ENCODE measurements at regions not wholly inside any gene's neighbourhood (a gene's known extent, or its start where the extent isn't known, plus 50 kb on each side); places are given as distances from the start of the nearest gene placed in this dataset.

DNA sequence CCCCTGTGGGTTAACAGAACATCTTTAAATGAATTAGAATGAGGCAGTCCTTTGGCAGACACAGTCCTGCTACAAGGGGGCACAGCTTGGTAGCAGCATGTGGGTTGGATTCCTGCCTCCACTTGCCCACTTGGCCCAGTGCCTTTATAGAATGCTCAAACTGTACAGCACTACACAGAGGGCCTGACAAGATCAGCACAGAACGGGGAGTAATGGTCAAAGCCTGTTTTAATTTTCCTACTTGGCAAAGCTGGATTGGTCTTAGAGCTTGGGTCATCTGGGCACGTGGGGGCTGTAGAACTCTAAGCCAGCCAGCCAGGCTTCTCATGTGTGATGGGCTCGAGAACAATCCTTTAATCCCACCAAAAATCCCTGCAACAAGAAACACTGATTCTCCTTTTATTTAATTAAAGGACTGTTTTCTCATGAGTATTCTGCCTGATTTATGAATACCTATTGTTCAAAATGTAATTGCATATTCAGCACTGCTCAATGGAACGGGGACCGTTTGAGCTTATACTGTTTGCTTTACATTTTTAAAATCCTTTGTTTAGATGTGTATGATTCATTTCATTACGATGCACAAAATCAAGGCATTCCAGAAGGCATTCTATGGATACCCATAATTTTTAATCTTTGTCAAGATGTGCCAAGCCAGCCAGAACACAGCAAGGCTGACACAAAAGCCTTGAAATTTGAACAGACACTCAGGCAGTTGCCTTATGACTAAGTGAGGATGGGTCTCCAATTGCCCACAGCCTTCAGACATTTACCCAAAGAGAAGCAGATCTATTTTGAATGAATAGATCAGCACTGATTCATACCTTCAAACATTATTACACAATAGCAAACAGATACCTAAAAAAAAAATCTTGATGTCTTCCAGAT lies 249.3 kb upstream of the TGFBR2 start:
- DNase-seq (ENCODE audit: low read depth): no peak

DNA sequence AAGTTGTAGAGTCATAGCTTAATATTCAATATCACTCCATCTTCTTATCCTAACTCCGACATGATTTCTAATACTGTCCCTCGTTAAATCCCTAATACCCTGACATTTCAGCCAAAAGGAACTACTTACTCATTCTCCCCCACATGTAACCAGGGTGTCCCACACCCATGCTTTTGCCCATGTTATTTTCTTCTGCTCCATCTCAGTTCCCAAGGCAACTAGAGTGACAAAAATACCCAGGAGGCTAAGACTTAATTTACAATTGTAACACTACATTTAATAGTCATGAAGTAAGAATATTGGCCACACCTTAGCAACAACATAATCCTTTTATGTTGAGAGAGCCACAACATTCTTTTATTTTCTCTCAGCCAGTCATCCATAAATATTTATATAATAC lies 248.5 kb upstream of the TGFBR2 start:
- no peak for DNase-seq (ENCODE audit: low read depth)

DNA sequence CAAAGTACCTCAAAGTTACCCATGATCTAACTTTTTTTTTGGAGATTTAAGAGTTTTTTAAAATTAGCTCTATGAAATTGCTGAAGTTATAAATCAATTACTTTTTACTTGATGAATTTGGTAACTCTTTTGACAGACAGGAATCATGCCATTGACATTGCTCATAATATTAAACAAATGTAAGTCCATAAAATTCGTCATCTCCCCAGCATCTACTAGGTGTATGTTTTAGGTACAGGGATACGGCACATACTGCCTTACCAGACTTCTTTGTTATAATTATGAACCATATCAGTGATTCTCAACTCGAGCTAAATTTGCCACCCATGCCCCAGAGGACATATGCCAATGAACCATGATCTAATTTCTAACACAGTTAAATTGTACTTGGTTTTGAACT lies 247.5 kb upstream of the TGFBR2 start:
- no peak for DNase-seq (ENCODE audit: low read depth)

DNA sequence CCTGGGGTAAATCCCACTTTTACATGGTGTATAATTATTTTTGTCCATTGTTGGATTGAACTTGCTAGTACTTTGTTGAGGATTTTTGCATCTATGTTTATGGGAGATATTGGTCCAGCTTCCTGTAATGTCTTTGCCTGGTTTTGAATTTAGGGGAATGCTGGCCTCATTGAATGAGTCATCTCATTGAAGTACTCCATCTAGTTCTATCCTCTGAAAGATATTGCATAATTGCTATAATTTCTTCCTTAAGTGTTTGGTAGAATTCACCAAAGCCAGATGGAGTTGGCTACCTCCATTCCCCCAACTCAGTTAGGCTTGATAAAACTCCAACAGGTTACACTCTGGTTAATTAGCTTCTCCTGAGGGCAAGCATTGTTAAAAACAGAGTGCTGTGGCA lies 237.4 kb upstream of the TGFBR2 start:
- no peak for DNase-seq (ENCODE audit: low read depth)

DNA sequence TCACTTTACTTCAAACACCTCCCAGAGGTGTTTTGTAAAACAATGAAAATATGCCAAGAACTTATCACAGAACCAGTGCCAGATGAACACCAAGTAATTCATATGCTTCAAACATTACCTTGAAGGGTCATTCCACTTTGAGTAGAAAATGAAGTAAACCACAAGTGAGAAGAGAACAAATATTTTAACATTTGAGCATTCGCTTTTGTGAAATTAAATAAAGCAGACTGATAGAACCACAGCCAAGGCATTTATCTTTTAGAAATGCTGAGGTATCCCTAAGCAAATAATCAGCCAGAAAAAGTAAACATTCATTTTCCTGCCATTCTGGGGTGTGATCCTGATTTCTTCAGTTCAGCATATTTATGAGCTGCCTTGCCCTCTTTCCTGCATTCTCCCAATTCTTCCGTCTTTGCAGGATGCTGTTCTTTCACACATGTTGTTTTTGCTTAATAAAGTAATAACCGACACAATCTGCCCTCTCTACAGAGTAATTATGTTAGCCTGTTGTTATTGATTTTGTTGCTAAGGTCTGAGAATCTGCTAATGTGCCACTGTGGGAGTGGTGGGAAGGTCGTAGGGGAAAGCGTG lies 235.6 kb upstream of the TGFBR2 start:
- no peak for DNase-seq (ENCODE audit: low read depth)

DNA sequence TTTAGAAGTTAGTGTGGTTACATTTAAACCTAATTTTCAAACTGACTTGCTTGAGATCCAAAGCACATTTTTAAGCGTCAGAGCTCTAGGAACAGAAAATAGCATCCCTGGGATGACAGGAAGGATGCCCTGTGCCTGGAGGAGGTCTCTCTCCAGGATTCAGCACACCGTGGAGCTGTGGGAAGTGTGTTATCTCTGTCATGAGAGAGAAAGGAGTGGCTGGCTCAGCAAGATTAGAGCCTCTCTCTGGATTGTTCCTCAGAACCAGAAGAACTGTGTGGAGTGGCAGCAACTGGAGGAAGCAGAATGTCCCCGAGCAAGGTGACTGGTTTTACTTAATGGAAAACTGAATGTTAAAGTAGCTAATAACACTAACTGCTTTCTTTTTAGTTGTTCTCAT lies 233.6 kb upstream of the TGFBR2 start:
- no peak for DNase-seq (ENCODE audit: low read depth)

DNA sequence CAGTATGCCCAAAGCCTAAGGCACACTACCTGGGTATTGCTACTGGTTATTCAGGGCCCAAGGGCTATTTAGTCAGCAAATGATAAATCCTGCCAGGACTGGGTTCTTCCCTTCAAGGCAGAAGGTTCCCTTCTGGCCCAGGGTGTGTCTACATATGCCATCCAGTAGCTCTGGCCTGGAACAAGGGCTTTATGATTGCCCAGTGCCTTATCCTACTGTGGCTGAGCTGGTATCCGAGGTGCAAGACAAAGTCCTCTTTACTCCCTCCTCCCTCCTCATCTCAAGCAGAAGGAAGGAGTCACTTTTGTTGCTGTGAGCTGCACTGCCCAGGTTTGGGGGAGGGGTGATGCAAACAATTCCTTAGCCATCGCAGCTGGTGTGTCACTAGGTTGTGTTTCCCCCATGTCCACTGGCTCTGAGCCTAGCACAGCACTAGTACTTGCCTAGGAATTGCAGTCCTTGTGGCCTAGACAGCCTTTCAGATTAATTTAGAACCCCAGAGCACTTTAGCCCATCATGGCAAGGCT lies 221.8 kb upstream of the TGFBR2 start:
- no peak for DNase-seq (ENCODE audit: low read depth)

- no peak for DNase-seq (ENCODE audit: low read depth)
Measured at GRCh38 chr3:30393079-30393478, 213.3 kb upstream of the TGFBR2 start.

- DNase-seq (ENCODE audit: low read depth): no peak
Measured at GRCh38 chr3:30397030-30397429, 209.4 kb upstream of the TGFBR2 start.

DNA sequence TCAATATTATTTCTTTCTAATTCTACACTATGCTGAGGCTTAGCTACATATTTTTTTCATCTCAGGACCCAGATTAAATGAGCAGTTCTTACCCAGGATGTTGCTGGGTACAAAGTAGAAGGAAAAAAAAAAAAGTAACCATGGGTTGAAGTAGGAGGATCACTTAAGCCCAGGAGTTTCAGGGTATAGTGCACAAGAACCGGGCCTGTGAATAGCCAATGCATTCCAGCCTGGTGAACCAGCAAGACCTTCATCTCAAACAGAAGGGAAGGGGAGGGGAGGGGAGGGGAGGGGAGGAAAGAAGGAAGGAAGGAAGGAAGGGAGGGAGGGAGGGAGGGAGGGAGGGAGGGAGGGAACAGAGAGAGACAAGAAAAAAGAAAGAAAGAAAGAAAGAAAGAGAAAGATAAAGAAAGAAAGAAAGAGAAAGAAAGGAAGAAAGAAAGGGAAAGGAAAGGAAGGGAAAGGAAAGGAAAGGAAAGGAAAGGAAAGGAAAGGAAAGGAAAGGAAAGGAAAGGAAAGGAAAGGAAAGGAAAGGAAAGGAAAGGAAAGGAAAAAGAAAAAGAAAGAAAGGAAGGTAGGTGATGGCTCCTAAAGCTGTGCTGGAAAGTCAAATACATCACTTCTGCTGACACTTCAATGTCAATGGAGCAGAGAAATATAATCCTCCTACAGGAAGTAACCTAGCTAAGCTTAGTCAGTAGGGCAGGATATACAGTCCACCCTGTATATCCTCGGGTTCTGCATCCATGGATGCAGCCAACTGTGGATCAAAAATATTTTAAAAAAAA lies 206.8 kb upstream of the TGFBR2 start:
- no peak for DNase-seq (ENCODE audit: low read depth)

DNA sequence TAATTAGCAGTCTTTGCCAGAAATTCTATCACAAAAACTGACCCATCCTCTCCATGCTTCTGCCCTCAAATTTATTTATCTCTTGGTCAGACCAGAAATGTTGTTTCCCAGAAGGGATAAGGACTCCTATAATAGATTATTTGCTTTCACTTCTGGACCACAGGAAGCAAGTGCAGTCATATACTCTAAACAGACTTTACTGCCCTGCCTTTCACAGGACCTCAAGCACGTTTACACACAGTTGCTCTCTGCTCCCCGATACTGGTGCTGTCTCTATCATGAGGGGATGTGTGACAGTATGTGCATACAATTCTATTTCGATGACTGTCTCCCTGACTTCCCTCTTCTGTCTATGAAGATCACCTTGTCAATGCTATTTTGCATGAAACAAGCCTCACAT lies 205.5 kb upstream of the TGFBR2 start:
- no peak for DNase-seq (ENCODE audit: low read depth)

GRCh38 chr3:30401971-30402370 lies 204.4 kb upstream of the TGFBR2 start:
- DNase-seq (ENCODE audit: low read depth): no peak

- DNase-seq (ENCODE audit: low read depth): no peak
Measured at GRCh38 chr3:30407651-30408050, 198.8 kb upstream of the TGFBR2 start.

DNA sequence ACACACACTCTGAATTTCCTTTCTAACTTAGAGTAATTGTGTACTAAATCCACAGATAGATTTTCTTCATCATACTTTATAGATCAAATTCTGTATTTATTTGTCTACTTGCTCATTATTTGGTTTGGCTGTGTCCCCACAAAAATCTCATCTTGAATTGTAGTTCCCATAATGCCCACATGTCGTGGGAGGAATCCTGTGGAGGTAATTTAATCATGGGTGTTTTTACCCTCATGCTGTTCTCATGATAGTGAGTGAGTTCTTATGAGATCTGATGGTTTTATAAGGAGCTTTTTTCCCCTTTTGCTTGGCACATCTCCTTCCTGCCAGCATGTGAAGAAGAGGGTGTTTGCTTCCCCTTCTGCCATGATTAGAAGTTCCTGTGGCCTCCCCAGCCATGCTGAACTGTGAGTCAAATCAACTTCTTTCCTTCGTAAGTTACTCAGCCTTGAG lies 198.3 kb upstream of the TGFBR2 start:
- DNase-seq (ENCODE audit: low read depth): peak; percentile 34

DNA sequence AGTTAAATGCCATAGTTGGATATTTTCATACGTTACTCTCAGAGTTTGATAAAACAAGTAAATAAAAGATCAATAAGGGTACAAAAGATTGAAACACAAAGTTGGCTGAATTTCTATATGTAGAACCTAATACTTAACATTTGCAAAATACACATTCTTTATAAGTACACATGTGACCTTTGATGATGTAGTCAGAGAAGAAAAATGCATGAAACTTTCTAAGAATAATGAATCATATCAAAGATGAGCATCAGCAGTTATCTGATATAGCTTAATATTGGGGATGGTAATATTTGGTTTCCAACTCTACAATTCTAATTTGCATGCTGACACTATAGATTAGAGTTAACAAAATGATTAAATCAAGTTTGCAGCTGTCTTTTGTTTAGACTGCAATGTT lies 188.0 kb upstream of the TGFBR2 start:
- no peak for DNase-seq (ENCODE audit: low read depth)

- no peak for DNase-seq (ENCODE audit: low read depth)
Measured at GRCh38 chr3:30421266-30421665, 185.1 kb upstream of the TGFBR2 start.

DNA sequence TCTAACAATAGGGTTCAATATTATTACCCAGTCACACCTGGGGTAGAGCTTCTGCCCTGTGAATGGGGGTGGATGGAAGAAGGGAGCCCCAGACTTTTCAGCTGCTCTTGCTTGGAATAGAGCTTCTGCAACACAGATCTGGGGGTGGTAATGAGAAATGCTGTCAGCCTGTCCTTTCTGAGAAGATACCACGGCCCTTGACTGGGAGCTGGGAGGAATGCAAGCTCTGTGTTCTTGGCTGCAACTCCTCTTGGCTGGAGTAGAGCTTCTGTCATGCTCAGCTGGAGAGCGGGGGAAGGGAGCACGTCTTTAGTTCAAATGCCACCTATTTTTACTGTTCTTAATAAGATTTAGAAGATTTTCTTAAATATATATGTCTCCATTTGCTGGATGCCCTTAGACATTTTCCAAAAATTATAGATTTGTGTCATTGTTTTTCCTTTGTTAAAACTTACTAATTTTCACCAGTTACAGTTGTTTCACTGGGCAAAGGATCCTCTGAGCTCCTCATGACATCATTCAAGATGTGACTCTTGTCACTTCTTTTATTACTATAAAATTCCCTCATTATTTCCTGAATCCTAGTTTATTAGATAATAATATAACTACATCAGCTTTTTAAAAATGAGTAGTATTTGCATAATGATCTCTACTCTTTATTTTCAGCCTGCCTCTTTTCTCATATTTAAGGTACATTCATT lies 180.0 kb upstream of the TGFBR2 start:
- no peak for DNase-seq (ENCODE audit: low read depth)

DNA sequence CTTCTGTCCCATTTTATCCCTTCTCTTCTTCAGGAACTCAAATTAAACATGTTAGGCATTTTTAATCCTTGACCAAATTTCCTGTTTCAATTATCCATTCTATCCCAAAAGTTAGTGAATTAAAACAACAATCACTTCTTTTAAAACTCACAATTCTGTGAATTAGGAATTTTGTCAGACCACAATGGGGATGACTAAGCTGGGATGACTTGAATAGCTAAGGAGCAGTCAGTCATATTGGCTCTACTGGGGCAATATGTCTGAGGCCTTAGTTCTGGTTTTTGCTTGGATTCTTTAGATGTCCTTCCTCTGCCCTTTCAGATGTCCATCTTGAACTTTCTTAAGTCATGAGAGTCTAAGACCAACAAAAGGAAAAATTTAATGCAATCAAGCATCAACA lies 178.2 kb upstream of the TGFBR2 start:
- DNase-seq (ENCODE audit: low read depth): no peak

DNA sequence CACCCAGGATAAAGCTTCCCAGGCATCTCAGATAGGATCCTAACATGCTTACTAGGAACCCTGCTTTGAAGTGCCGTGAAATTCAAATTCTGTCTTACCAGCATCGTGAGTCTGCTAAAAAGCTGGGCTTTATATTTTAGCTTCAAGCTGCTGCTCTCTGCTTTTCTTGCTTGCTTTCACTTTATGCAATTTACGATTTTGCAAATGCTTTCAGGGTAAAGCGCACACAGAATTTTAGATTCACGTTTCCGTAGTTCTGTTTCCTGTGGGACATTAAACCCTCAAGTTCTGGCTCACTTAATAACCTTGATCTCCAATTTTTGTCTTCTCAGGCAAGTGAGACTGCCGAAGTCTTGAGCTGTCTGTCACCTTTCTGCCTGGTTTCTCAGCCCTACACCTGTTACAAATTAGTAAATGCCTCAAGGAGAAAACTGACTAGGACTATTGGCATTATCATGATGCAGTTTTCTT lies 170.5 kb upstream of the TGFBR2 start:
- no peak for DNase-seq (ENCODE audit: low read depth)

- no peak for DNase-seq (ENCODE audit: low read depth)
Measured at GRCh38 chr3:30437171-30437601, 169.2 kb upstream of the TGFBR2 start.

DNA sequence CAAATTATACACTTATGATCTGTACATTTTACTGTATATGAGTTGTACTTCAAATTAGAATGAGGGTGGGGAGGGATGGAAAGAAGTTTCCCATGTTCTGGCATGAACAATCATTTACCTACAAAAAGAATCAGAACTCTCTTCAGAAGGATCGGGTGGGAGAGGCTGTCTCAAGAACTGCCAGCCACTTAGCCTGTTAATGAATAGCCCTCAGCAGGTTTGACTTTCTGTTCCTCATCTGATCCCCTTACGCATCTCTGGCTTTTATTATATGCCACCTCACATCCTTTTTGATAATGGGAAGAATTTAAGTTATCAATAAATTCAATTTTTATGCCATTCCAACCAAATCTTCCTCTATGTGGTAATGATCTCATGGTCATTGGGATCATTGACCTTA lies 168.3 kb upstream of the TGFBR2 start:
- DNase-seq (ENCODE audit: low read depth): no peak

Data from CMK (cell line).